SHP77 treated with DMSO at 0.1 percent for 48 hours (cell line): ENCODE measurements at regions not wholly inside any gene's neighbourhood (a gene's known extent, or its start where the extent isn't known, plus 50 kb on each side); places are given as distances from the start of the nearest gene placed in this dataset.
"Not testable (repeated sequence)": the region's sequence is repeated elsewhere in the genome, so short reads cannot be mapped to it uniquely, and the experiment has no call there.

Experiments
- DNase-seq: peaks from one replicate; lab custom pipeline; 2025; lab: John Stamatoyannopoulos, UW

- no peak for DNase-seq
Measured at GRCh38 chr6:112579601-112580000, 232.5 kb downstream of the RFPL4B start.

- no peak for DNase-seq
Measured at GRCh38 chr6:112581015-112581414, 233.9 kb downstream of the RFPL4B start.

- DNase-seq: no peak
Measured at GRCh38 chr6:112590326-112590725, 243.2 kb downstream of the RFPL4B start.

GRCh38 chr6:112591329-112591728 is 244.2 kb downstream of the RFPL4B start:
- no peak for DNase-seq

- DNase-seq: no peak
Measured at GRCh38 chr6:112592159-112592558, 245.0 kb downstream of the RFPL4B start.

- DNase-seq: no peak
Measured at GRCh38 chr6:112594886-112595594, 247.9 kb downstream of the RFPL4B start.

- no peak for DNase-seq
Measured at GRCh38 chr6:112595841-112596240, 248.7 kb downstream of the RFPL4B start.

- DNase-seq: no peak
Measured at GRCh38 chr6:112597176-112597575, 250.0 kb downstream of the RFPL4B start.

GRCh38 chr6:112600168-112600567 is 253.0 kb downstream of the RFPL4B start:
- DNase-seq: no peak

- DNase-seq: no peak
Measured at GRCh38 chr6:112603726-112604125, 256.6 kb downstream of the RFPL4B start.

GRCh38 chr6:112606656-112607435 is 259.7 kb downstream of the RFPL4B start:
- no peak for DNase-seq

GRCh38 chr6:112608925-112609324 is 261.8 kb downstream of the RFPL4B start:
- not testable (repeated sequence) for DNase-seq

GRCh38 chr6:112613410-112613809 is 266.3 kb downstream of the RFPL4B start:
- no peak for DNase-seq

GRCh38 chr6:112618849-112619248 is 271.7 kb downstream of the RFPL4B start:
- no peak for DNase-seq

- no peak for DNase-seq
Measured at GRCh38 chr6:112620812-112621569, 273.9 kb downstream of the RFPL4B start.

GRCh38 chr6:112622036-112622435 is 274.9 kb downstream of the RFPL4B start:
- no peak for DNase-seq

GRCh38 chr6:112626468-112627082 is 279.4 kb downstream of the RFPL4B start:
- DNase-seq: no peak

GRCh38 chr6:112634376-112634775 is 287.2 kb downstream of the RFPL4B start:
- no peak for DNase-seq

GRCh38 chr6:112636650-112637262 is 289.6 kb downstream of the RFPL4B start:
- DNase-seq: no peak

GRCh38 chr6:112639391-112639831 is 292.3 kb downstream of the RFPL4B start:
- no peak for DNase-seq

GRCh38 chr6:112640891-112641290 is 293.8 kb downstream of the RFPL4B start:
- DNase-seq: no peak

- DNase-seq: no peak
Measured at GRCh38 chr6:112649853-112650252, 302.7 kb downstream of the RFPL4B start.
